ENCODE measurements at regions not wholly inside any gene's neighbourhood (a gene's known extent, or its start where the extent isn't known, plus 50 kb on each side); places are given as distances from the start of the nearest gene placed in this dataset.
A peak's percentile ranks its signal among the peaks of the same experiment; 100 is the strongest.

DNA sequence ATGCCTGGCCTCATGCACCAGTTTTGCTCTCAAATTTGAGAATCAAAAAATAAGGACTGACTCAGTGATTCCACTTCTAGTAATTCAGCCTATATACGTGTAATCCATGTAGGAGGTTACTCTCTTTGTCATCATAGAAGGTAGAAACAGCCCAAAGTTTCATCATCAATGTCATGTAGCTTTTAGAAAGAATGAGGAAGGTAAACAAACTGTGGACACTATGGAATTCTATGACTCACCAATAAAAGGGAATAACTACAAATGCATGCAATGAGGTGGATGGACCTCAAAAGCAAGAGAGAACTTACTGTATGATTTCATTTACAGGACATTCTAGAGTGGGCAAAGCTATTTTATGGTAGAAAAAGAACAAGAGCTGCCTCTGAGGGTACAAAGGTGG lies 93.2 kb upstream of the LRIG1 start:
- TF ChIP-seq, protein P1, sequence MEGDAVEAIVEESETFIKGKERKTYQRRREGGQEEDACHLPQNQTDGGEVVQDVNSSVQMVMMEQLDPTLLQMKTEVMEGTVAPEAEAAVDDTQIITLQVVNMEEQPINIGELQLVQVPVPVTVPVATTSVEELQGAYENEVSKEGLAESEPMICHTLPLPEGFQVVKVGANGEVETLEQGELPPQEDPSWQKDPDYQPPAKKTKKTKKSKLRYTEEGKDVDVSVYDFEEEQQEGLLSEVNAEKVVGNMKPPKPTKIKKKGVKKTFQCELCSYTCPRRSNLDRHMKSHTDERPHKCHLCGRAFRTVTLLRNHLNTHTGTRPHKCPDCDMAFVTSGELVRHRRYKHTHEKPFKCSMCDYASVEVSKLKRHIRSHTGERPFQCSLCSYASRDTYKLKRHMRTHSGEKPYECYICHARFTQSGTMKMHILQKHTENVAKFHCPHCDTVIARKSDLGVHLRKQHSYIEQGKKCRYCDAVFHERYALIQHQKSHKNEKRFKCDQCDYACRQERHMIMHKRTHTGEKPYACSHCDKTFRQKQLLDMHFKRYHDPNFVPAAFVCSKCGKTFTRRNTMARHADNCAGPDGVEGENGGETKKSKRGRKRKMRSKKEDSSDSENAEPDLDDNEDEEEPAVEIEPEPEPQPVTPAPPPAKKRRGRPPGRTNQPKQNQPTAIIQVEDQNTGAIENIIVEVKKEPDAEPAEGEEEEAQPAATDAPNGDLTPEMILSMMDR (conservative IDR thresholded peaks at IDR 0.05): no peak
- Mint-ChIP-seq H3K27ac (no peak overlapping the region), H3K9me3 (no peaks in the 10 kb centered on the region), H3K4me3 (no peak overlapping the region), H3K36me3 (no peaks in the 10 kb centered on the region), H3K27me3 (peaks cover 11% of the 10 kb centered on the region), H3K4me1 (ENCODE audit: unreplicated experiment) (peaks cover 21% of the 10 kb centered on the region)
- DNase-seq (ENCODE audit: extremely low spot score, unreplicated experiment): no peak

DNA sequence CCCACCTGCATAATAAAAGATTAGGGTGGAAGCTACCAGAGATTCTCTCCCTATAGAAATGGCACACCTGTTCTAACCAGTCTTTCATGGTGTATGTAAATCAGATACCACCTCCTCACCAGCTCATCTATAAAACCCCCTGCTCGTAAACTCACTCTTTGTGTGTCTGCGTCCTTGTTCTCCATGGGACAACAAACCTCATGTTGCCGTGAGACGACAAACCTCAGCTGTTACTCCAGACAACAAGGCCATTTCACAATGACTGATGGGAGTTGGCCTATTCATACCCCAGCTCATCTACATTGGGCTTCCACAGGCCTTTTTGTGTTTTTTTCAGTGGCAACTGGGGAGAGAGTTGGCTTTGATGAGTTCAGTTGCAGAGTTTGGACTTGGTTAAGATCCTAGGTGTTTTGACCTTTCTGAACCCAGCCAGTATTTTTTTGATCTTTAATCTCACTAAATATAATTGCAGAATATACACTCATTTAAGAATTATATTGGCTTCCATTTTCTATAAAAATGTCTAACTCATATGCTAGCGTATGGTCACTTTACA lies 96.6 kb upstream of the LRIG1 start:
- Mint-ChIP-seq H3K4me1 (ENCODE audit: unreplicated experiment) (peaks cover 20% of the 10 kb centered on the region), H3K36me3 (no peaks in the 10 kb centered on the region), H3K4me3 (no peak overlapping the region), H3K9me3 (no peaks in the 10 kb centered on the region), H3K27ac (no peak overlapping the region), H3K27me3 (peaks cover 14% of the 10 kb centered on the region)
- DNase-seq (ENCODE audit: extremely low spot score, unreplicated experiment): no peak
- TF ChIP-seq, protein P1 (conservative IDR thresholded peaks at IDR 0.05): no peak

DNA sequence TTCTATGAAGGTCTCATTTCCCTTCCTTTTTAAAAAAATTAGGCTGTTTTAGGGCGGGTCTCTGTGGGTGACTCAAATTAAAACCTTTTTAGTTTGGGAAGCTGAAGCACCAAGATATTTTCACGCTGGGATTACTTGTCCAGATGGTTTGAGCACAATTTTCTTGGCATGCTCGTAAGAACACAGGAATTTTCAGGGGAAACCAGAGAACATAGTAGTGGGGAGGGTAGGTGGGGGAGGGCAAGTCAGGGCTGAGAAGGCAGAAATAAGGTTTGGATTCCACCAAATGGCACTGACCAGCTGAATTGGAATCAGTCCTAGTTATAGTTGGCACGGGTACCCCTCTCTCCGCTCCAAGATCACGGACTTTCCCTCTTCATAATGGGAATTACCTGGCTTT lies 97.3 kb upstream of the LRIG1 start:
- Mint-ChIP-seq H3K27ac (no peak overlapping the region), H3K4me1 (ENCODE audit: unreplicated experiment) (peaks cover 20% of the 10 kb centered on the region), H3K4me3 (no peak overlapping the region), H3K27me3 (peaks cover 12% of the 10 kb centered on the region), H3K9me3 (no peaks in the 10 kb centered on the region), H3K36me3 (no peaks in the 10 kb centered on the region)
- DNase-seq (ENCODE audit: extremely low spot score, unreplicated experiment): no peak
- TF ChIP-seq, protein P1 (conservative IDR thresholded peaks at IDR 0.05): no peak

DNA sequence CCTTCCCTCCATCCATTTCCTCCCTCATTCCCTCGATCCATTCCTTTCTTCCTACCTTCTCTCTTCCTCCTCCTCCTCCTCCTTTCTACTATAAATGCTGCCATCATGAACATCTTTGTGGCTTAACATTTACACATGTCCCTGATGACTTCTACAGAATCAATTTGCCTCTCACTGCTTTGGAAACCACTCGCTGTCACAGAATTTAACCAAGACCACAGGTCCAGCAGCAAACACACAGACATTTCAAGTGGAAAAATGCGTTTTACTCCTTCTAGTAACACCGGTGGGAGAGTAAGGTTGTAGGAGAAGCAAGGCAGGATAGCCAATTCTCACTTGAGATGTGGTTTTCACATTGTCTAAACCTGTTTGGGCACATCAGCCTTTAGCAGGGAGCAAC lies 101.4 kb upstream of the LRIG1 start:
- DNase-seq (ENCODE audit: extremely low spot score, unreplicated experiment): no peak
- Mint-ChIP-seq H3K4me1 (ENCODE audit: unreplicated experiment) (peaks cover 17% of the 10 kb centered on the region), H3K9me3 (no peaks in the 10 kb centered on the region), H3K4me3 (no peak overlapping the region), H3K27me3 (peaks cover 6% of the 10 kb centered on the region), H3K36me3 (no peaks in the 10 kb centered on the region), H3K27ac (peak overlapping the region; percentile 64)
- TF ChIP-seq, protein P1 (conservative IDR thresholded peaks at IDR 0.05): no peak

DNA sequence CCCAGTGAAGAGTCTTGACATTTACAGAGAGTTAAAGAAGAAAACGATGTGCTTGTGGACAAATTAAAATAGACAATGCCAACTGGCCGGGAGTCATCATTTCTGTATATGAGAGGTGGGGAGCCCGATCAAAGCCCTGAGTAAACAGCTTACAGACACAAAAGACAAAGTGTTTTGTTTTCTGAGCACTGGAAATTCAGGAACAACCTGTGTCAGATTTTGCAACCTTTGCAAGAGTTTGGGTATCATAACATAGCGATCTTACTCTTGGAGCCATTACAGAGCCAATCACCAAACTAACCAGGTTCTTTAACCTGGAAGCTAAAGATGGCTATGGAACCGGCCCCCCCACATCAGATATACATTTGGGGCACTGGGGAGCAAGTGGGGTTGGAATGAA lies 101.9 kb upstream of the LRIG1 start:
- H3K27ac Mint-ChIP-seq: peak overlapping the region; percentile 64
- TF ChIP-seq, protein P1 (conservative IDR thresholded peaks at IDR 0.05): no peak
- H3K36me3 Mint-ChIP-seq: no peaks in the 10 kb centered on the region
- peaks cover 17% of the 10 kb centered on the region for H3K4me1 Mint-ChIP-seq (ENCODE audit: unreplicated experiment)
- peaks cover 6% of the 10 kb centered on the region for H3K27me3 Mint-ChIP-seq
- peak overlapping the region; percentile 44 for H3K4me3 Mint-ChIP-seq
- H3K9me3 Mint-ChIP-seq: no peaks in the 10 kb centered on the region
- DNase-seq (ENCODE audit: extremely low spot score, unreplicated experiment): no peak

DNA sequence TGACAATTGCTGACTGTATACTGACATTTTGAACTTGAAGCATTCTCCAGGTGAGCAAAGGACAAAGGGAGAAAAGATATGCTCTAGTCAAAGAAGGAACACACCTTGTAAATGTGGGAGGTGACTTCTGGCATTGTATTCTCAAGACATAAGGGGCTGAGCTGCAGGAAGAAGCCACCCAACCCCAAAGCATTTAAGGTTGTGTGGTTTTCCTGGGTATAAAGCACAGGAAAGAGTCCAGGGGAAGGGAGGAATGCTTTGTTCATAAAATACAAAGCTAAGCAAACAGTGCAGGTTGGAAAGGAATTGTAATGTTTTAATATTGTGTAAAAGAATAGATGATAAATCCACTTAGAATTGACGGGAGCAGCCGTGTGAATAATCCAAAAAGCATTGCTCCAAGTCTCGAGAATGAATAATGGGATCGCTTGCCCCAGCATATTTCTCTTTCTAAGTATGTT lies 102.4 kb upstream of the LRIG1 start:
- Mint-ChIP-seq H3K9me3 (no peaks in the 10 kb centered on the region), H3K4me3 (peak overlapping the region; percentile 44), H3K27ac (peak overlapping the region; percentile 64), H3K36me3 (no peaks in the 10 kb centered on the region), H3K27me3 (peaks cover 6% of the 10 kb centered on the region), H3K4me1 (ENCODE audit: unreplicated experiment) (peaks cover 17% of the 10 kb centered on the region)
- TF ChIP-seq, protein P1 (conservative IDR thresholded peaks at IDR 0.05): no peak
- no peak for DNase-seq (ENCODE audit: extremely low spot score, unreplicated experiment)

Data from type B pancreatic cell (in vitro differentiated cells).